ENCODE measurements at regions not wholly inside any gene's neighbourhood (a gene's known extent, or its start where the extent isn't known, plus 50 kb on each side); places are given as distances from the start of the nearest gene placed in this dataset.

- no peak for TF ChIP-seq CTCF (IDR thresholded peaks at IDR 0.05; ENCODE audit: borderline replicate concordance, insufficient read depth, low read depth, low read length)
- no peak overlapping the region for H3K4me3 ChIP-seq (ENCODE audit: low read depth, low read length)
These were observed 185.4 kb upstream of the ANK3 start for GRCh38 chr10:60575105-60575504.

GRCh38 chr10:60574388-60574787 lies 184.7 kb upstream of the ANK3 start:
- H3K4me3 ChIP-seq (ENCODE audit: low read depth, low read length) = no peak overlapping the region
- no peak for TF ChIP-seq CTCF (IDR thresholded peaks at IDR 0.05; ENCODE audit: borderline replicate concordance, insufficient read depth, low read depth, low read length)

GRCh38 chr10:60573336-60573735 lies 183.7 kb upstream of the ANK3 start:
- no peak for TF ChIP-seq CTCF (IDR thresholded peaks at IDR 0.05; ENCODE audit: borderline replicate concordance, insufficient read depth, low read depth, low read length)
- no peak overlapping the region for H3K4me3 ChIP-seq (ENCODE audit: low read depth, low read length)

- no peak for TF ChIP-seq CTCF (IDR thresholded peaks at IDR 0.05; ENCODE audit: borderline replicate concordance, insufficient read depth, low read depth, low read length)
These were observed 183.0 kb upstream of the ANK3 start for GRCh38 chr10:60572511-60573194.

GRCh38 chr10:60570896-60571295 lies 181.2 kb upstream of the ANK3 start:
- no peak overlapping the region for H3K4me3 ChIP-seq (ENCODE audit: low read depth, low read length)
- no peak for TF ChIP-seq CTCF (IDR thresholded peaks at IDR 0.05; ENCODE audit: borderline replicate concordance, insufficient read depth, low read depth, low read length)

More at GRCh38 chr10:60572511-60573194, 183.0 kb upstream of the ANK3 start:
- no peak overlapping the region for H3K4me3 ChIP-seq (ENCODE audit: low read depth, low read length)

- H3K4me3 ChIP-seq (ENCODE audit: low read depth, low read length) = no peak overlapping the region
- no peak for TF ChIP-seq CTCF (IDR thresholded peaks at IDR 0.05; ENCODE audit: borderline replicate concordance, insufficient read depth, low read depth, low read length)
These were observed 180.7 kb upstream of the ANK3 start for GRCh38 chr10:60570272-60570865.

- H3K4me3 ChIP-seq (ENCODE audit: low read depth, low read length) = no peak overlapping the region
- no peak for TF ChIP-seq CTCF (IDR thresholded peaks at IDR 0.05; ENCODE audit: borderline replicate concordance, insufficient read depth, low read depth, low read length)
These were observed 180.0 kb upstream of the ANK3 start for GRCh38 chr10:60569681-60570080.

Data from GM12875 (cell line).